MM.1S (cell line): ENCODE measurements at regions not wholly inside any gene's neighbourhood (a gene's known extent, or its start where the extent isn't known, plus 50 kb on each side); places are given as distances from the start of the nearest gene placed in this dataset.

Experiments used
- DNase-seq: peaks from one replicate; pipeline ENCODE4 v3.0.0-alpha.2; 2015
- H2AFZ ChIP-seq: fragments of 300-600 bp; sonication (generic); 2 replicates; pipeline ENCODE4 v1.6.0; 2016; ENCODE audit warnings: antibody characterized with exemption, low read length
- H3F3A ChIP-seq: fragments of 300-600 bp; sonication (generic); 2 replicates; pipeline ENCODE4 v1.6.1; 2016; ENCODE audit warnings: mild to moderate bottlenecking, antibody characterized with exemption, low read length, moderate library complexity, mixed read lengths; ENCODE audit not compliant: insufficient read depth
- H3K27ac ChIP-seq: fragments of 300-600 bp; sonication (generic); 2 replicates; pipeline ENCODE4 v1.5.1; 2016; ENCODE audit warnings: mild to moderate bottlenecking, low read length
- H3K27me3 ChIP-seq: fragments of 300-600 bp; sonication (generic); replicated peaks from 2 replicates; pipeline ENCODE4 v1.6.0; 2016; ENCODE audit warnings: low read length; ENCODE audit not compliant: insufficient read depth
- H3K36me3 ChIP-seq: fragments of 300-600 bp; sonication (generic); replicated peaks from 2 replicates; pipeline ENCODE4 v1.6.1; 2016; ENCODE audit warnings: mild to moderate bottlenecking, low read length, mixed read lengths; ENCODE audit not compliant: insufficient read depth
- H3K4me1 ChIP-seq: fragments of 300-600 bp; sonication (generic); 2 replicates; pipeline ENCODE4 v1.6.1; 2016; ENCODE audit warnings: low read length, mixed read lengths
- H3K4me2 ChIP-seq: fragments of 300-600 bp; sonication (generic); 2 replicates; pipeline ENCODE4 v1.6.0; 2016; ENCODE audit warnings: low read depth, low read length
- H3K4me3 ChIP-seq: fragments of 300-600 bp; sonication (generic); 2 replicates; pipeline ENCODE4 v1.5.1; 2016; ENCODE audit warnings: low read length, mixed read lengths
- H3K79me2 ChIP-seq: fragments of 300-600 bp; sonication (generic); 2 replicates; pipeline ENCODE4 v1.6.1; 2016; ENCODE audit warnings: mixed run types, low read length, mixed read lengths
- H3K9ac ChIP-seq: fragments of 300-600 bp; sonication (generic); 2 replicates; pipeline ENCODE4 v1.6.1; 2016; ENCODE audit warnings: low read length, mixed read lengths
- H3K9me2 ChIP-seq: fragments of 300-600 bp; sonication (generic); replicated peaks from 2 replicates; pipeline ENCODE4 v1.6.1; 2016; ENCODE audit warnings: mild to moderate bottlenecking, low read length, mixed read lengths; ENCODE audit not compliant: insufficient read depth
- H3K9me3 ChIP-seq: fragments of 300-600 bp; sonication (generic); replicated peaks from 2 replicates; pipeline ENCODE4 v1.6.1; 2016; ENCODE audit warnings: mild to moderate bottlenecking, low read length, mixed read lengths; ENCODE audit not compliant: insufficient read depth
- H4K20me1 ChIP-seq: fragments of 300-600 bp; sonication (generic); 2 replicates; pipeline ENCODE4 v1.6.1; 2016; ENCODE audit warnings: mild to moderate bottlenecking, low read length, moderate library complexity, mixed read lengths; ENCODE audit not compliant: insufficient read depth
- EZH2 ChIP-seq: fragments of 300-600 bp; sonication (generic); optimal IDR thresholded peaks from 2 replicates; pipeline ENCODE3; 2017; ENCODE audit warnings: low read depth, mild to moderate bottlenecking, antibody characterized with exemption, low read length, mixed read lengths
- EZH2phosphoT487 ChIP-seq: fragments of 300-600 bp; sonication (generic); IDR thresholded peaks from 2 replicates; pipeline ENCODE4 v1.6.1; 2018; ENCODE audit warnings: antibody characterized with exemption, low read length
- TF ChIP-seq, protein P1 (sequence below): fragments of 300-600 bp; sonication (generic); IDR thresholded peaks from 2 replicates; pipeline ENCODE4 v1.5.1; 2016; ENCODE audit warnings: antibody characterized with exemption, low read length, mixed read lengths

DNA sequence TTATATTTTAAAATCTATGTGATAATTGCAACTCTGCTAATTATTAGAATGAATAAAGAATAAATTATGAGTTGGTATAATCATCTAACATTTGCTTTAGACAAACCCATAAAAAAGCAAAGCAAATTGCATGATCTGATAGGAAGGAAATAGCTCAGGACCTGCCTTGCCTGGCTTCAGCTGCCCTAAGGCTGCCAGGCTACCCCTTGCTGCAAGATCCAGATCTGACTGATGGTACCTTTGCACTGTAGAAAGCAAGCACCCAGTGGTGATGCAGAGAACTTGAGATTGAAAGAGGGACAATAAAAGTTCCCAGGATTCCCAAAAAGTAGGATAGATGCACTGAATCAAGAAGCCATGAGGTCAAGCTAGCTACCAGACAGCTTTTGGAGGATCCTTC is 100.9 kb upstream of the FSTL4 start:
- DNase-seq: no peak
- TF ChIP-seq, protein P1, sequence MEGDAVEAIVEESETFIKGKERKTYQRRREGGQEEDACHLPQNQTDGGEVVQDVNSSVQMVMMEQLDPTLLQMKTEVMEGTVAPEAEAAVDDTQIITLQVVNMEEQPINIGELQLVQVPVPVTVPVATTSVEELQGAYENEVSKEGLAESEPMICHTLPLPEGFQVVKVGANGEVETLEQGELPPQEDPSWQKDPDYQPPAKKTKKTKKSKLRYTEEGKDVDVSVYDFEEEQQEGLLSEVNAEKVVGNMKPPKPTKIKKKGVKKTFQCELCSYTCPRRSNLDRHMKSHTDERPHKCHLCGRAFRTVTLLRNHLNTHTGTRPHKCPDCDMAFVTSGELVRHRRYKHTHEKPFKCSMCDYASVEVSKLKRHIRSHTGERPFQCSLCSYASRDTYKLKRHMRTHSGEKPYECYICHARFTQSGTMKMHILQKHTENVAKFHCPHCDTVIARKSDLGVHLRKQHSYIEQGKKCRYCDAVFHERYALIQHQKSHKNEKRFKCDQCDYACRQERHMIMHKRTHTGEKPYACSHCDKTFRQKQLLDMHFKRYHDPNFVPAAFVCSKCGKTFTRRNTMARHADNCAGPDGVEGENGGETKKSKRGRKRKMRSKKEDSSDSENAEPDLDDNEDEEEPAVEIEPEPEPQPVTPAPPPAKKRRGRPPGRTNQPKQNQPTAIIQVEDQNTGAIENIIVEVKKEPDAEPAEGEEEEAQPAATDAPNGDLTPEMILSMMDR: no peak
- TF ChIP-seq EZH2 (no peak), EZH2phosphoT487 (no peak)

DNA sequence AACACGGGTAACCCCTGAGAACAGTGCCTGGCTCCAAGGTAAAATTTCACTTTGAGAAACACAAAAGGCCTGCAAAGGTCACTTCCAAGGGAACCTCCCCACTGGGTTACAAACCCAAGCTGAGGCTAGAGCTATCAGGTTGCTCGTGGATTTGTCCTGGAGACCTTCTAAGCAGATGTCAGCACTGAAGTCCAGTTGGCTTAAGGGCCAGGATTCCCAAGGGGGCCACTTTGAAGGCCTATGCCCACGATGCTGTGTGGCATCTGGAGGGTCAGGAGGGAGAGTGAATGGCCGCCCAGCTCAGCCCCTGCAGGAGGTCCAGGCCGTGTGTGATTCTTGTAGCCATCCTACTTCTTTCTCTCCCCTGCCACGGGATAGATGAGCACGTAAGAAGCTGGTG is 100.2 kb upstream of the FSTL4 start:
- Histone ChIP-seq H3K27me3 (no peaks in the 10 kb centered on the region), H3K9me2 (no peaks in the 10 kb centered on the region), H2AFZ (no peak overlapping the region), H3K4me2 (no peak overlapping the region), H4K20me1 (no peaks in the 10 kb centered on the region), H3K4me3 (no peak overlapping the region), H3K4me1 (no peaks in the 10 kb centered on the region), H3K36me3 (no peaks in the 10 kb centered on the region), H3K9ac (no peak overlapping the region), H3K9me3 (no peaks in the 10 kb centered on the region), H3F3A (no peaks in the 10 kb centered on the region), H3K27ac (no peak overlapping the region), H3K79me2 (no peaks in the 10 kb centered on the region)
- TF ChIP-seq EZH2phosphoT487 (no peak), EZH2 (no peak)
- TF ChIP-seq, protein P1: no peak
- DNase-seq: no peak

More for the DNA sequence above, 100.9 kb upstream of the FSTL4 start:
- no peaks in the 10 kb centered on the region for H3K9me2 ChIP-seq
- H4K20me1 ChIP-seq: no peaks in the 10 kb centered on the region
- no peak overlapping the region for H3K27ac ChIP-seq
- no peaks in the 10 kb centered on the region for H3K9me3 ChIP-seq
- no peak overlapping the region for H3K4me3 ChIP-seq
- H3K36me3 ChIP-seq: no peaks in the 10 kb centered on the region
- H2AFZ ChIP-seq: no peak overlapping the region
- H3K9ac ChIP-seq: no peak overlapping the region
- H3K4me1 ChIP-seq: no peaks in the 10 kb centered on the region
- no peaks in the 10 kb centered on the region for H3K79me2 ChIP-seq
- H3F3A ChIP-seq: no peaks in the 10 kb centered on the region
- H3K4me2 ChIP-seq: no peak overlapping the region
- H3K27me3 ChIP-seq: no peaks in the 10 kb centered on the region

DNA sequence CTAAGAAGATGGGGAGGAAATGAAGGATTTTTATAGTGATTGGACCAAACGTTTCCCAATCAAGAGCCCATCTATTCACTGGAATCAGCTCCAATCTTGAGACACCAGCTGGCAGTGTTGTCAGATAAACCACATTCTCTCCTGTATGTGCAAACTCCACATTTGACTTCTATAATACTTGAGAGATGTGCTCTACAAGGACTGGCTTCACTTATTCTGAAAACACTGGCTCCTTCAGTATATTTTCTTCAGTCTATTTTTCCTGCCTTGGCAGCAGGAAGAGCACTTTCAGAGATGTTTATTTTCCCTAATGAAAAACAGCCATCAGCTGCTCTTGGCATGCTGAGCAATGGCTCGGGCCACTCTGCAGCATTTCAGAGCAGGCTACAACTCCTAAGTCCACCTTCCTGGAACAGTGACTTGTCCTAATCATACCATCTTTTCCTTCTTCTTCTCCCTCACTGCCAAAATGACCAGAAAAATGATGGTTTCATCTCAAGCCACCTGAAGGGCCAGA is 96.9 kb upstream of the FSTL4 start:
- no peak for DNase-seq

More for the DNA sequence above, 96.9 kb upstream of the FSTL4 start:
- Histone ChIP-seq H3K4me1 (no peaks in the 10 kb centered on the region), H3K79me2 (no peaks in the 10 kb centered on the region), H3K9me3 (no peaks in the 10 kb centered on the region), H3K4me3 (no peak overlapping the region), H3K36me3 (no peaks in the 10 kb centered on the region), H3K27ac (no peak overlapping the region), H3K9me2 (no peaks in the 10 kb centered on the region), H3K4me2 (no peak overlapping the region), H3K27me3 (no peaks in the 10 kb centered on the region), H4K20me1 (no peaks in the 10 kb centered on the region), H3F3A (no peaks in the 10 kb centered on the region), H2AFZ (no peak overlapping the region), H3K9ac (no peak overlapping the region)
- TF ChIP-seq EZH2 (no peak), EZH2phosphoT487 (no peak)
- TF ChIP-seq, protein P1: no peak
